Vagina (tissue), 2 donors: ENCODE measurements at regions not wholly inside any gene's neighbourhood (a gene's known extent, or its start where the extent isn't known, plus 50 kb on each side); places are given as distances from the start of the nearest gene placed in this dataset.

Experiments used
- DNase-seq, 2 donors: peaks; one replicate each; pipeline ENCODE4 v3.0.0-alpha.2; 2017; ENCODE audit errors: extremely low spot score in 2 of 2
- H3K27ac ChIP-seq: fragments of 200-600 bp; sonication (generic); one replicate; pipeline ENCODE4 v1.5.1; 2019
- H3K27me3 ChIP-seq: fragments of 200-600 bp; sonication (generic); one replicate; pipeline ENCODE4 v1.5.1; 2019
- H3K36me3 ChIP-seq, 2 donors: fragments of 200-600 bp; sonication (generic); one replicate each; pipeline ENCODE4 v1.5.1; 2017 to 2019
- H3K4me1 ChIP-seq: fragments of 200-600 bp; sonication (generic); one replicate; pipeline ENCODE4 v1.5.1; 2019
- H3K4me3 ChIP-seq, 2 donors: fragments of 200-600 bp; sonication (generic); 1 replicate in 1 of 2; 2 replicates in 1 of 2; pipeline ENCODE4 v1.5.1; 2016 to 2019
- H3K9me3 ChIP-seq: fragments of 200-600 bp; sonication (generic); one replicate; pipeline ENCODE4 v1.5.1; 2019
- CTCF ChIP-seq, 3 experiments: fragments of 450-650 bp in 2 of 3; fragments of 200-600 bp in 1 of 3; sonication (generic) in 1 of 3; IDR thresholded peaks; one replicate each; pipeline ENCODE4 v1.5.1; 2017 to 2019; ENCODE audit warnings: antibody characterized with exemption in 3 of 3, mild to moderate bottlenecking in 2 of 3, moderate library complexity in 2 of 3
- POLR2A ChIP-seq, 2 donors: fragments of 450-650 bp; IDR thresholded peaks; one replicate each; pipeline ENCODE4 v1.6.1; 2017; ENCODE audit warnings: antibody characterized with exemption in 2 of 2, mild to moderate bottlenecking in 2 of 2, moderate library complexity in 2 of 2
- POLR2AphosphoS5 ChIP-seq, 2 donors: sonication (generic); formaldehyde crosslinking; IDR thresholded peaks; one replicate each; pipeline ENCODE4 v1.9.0; 2017; ENCODE audit warnings: antibody characterized with exemption in 2 of 2, mild to moderate bottlenecking in 2 of 2, low read depth in 1 of 2; ENCODE audit not compliant: insufficient read depth in 1 of 2
- intact Hi-C: fragments of 100-400 bp; cut with DNase I; formaldehyde crosslinking; loops from one replicate; pipeline ENCODE4 v1.15.1; 2023

GRCh38 chr2:128374001-128374710, 55.5 kb upstream of the HS6ST1 start:
- no peak for TF ChIP-seq POLR2AphosphoS5 (IDR thresholded peaks at IDR 0.05; ENCODE audit: insufficient read depth in 1 of 2, low read depth in 1 of 2)
- TF ChIP-seq POLR2A (IDR thresholded peaks at IDR 0.05) = no peak
- intact Hi-C loops = no loop called here
- Histone ChIP-seq H3K27ac (peak overlapping the region; percentile 37), H3K4me3 (no peak overlapping the region), H3K27me3 (no peaks in the 10 kb centered on the region), H3K4me1 (peaks cover 94% of the 10 kb centered on the region), H3K9me3 (no peaks in the 10 kb centered on the region), H3K36me3 (no peaks in the 10 kb centered on the region)
- DNase-seq = no peak

- TF ChIP-seq POLR2AphosphoS5 (IDR thresholded peaks at IDR 0.05; ENCODE audit: insufficient read depth in 1 of 2, low read depth in 1 of 2) (no peak), POLR2A (IDR thresholded peaks at IDR 0.05) (no peak), CTCF (IDR thresholded peaks at IDR 0.05) (no peak)
- no peaks in the 10 kb centered on the region for H3K9me3 ChIP-seq
- H3K4me3 ChIP-seq = no peak overlapping the region
- no peaks in the 10 kb centered on the region for H3K27me3 ChIP-seq
- peak overlapping the region; percentile 53 for H3K27ac ChIP-seq
- peaks cover 94% of the 10 kb centered on the region for H3K4me1 ChIP-seq
- intact Hi-C loops = no loop called here
- no peaks in the 10 kb centered on the region for H3K36me3 ChIP-seq
- DNase-seq = peak in 1 of 2 donors; percentile 25
Measured at GRCh38 chr2:128374711-128375413, 56.2 kb upstream of the HS6ST1 start.

GRCh38 chr2:128375454-128375853, 56.8 kb upstream of the HS6ST1 start:
- H3K4me1 ChIP-seq = peaks cover 94% of the 10 kb centered on the region
- no peaks in the 10 kb centered on the region for H3K36me3 ChIP-seq
- H3K27me3 ChIP-seq = no peaks in the 10 kb centered on the region
- H3K27ac ChIP-seq = peak overlapping the region; percentile 53
- TF ChIP-seq POLR2A (IDR thresholded peaks at IDR 0.05) = no peak
- no peak for TF ChIP-seq POLR2AphosphoS5 (IDR thresholded peaks at IDR 0.05; ENCODE audit: insufficient read depth in 1 of 2, low read depth in 1 of 2)
- no peak for TF ChIP-seq CTCF (IDR thresholded peaks at IDR 0.05)
- intact Hi-C loops = no loop called here
- H3K4me3 ChIP-seq = no peak overlapping the region
- no peaks in the 10 kb centered on the region for H3K9me3 ChIP-seq
- DNase-seq = peak in 1 of 2 donors; percentile 82

- Histone ChIP-seq H3K36me3 (no peaks in the 10 kb centered on the region), H3K4me3 (no peak overlapping the region), H3K27me3 (no peaks in the 10 kb centered on the region), H3K9me3 (no peaks in the 10 kb centered on the region), H3K4me1 (peaks cover 95% of the 10 kb centered on the region), H3K27ac (peak overlapping the region; percentile 53)
- intact Hi-C loops = no loop called here
- TF ChIP-seq POLR2A (IDR thresholded peaks at IDR 0.05) (no peak), POLR2AphosphoS5 (IDR thresholded peaks at IDR 0.05; ENCODE audit: insufficient read depth in 1 of 2, low read depth in 1 of 2) (no peak), CTCF (IDR thresholded peaks at IDR 0.05) (no peak)
- peak in 1 of 2 donors; percentile 95 for DNase-seq
Measured at GRCh38 chr2:128376241-128377041, 57.8 kb upstream of the HS6ST1 start.

GRCh38 chr2:128377071-128377910, 58.6 kb upstream of the HS6ST1 start:
- intact Hi-C loops = no loop called here
- peak overlapping the region; percentile 74 for H3K27ac ChIP-seq

More at GRCh38 chr2:128377071-128377910, 58.6 kb upstream of the HS6ST1 start:
- peak in 1 of 2 donors; percentile 94 for DNase-seq
- H3K4me1 ChIP-seq = peaks cover 94% of the 10 kb centered on the region
- H3K27me3 ChIP-seq = no peaks in the 10 kb centered on the region
- H3K36me3 ChIP-seq = no peaks in the 10 kb centered on the region
- no peak overlapping the region for H3K4me3 ChIP-seq
- TF ChIP-seq POLR2AphosphoS5 (IDR thresholded peaks at IDR 0.05; ENCODE audit: insufficient read depth in 1 of 2, low read depth in 1 of 2) = no peak
- TF ChIP-seq CTCF (IDR thresholded peaks at IDR 0.05) = no peak
- no peak for TF ChIP-seq POLR2A (IDR thresholded peaks at IDR 0.05)
- no peaks in the 10 kb centered on the region for H3K9me3 ChIP-seq
